Astrocyte (in vitro differentiated cells and primary cell): ENCODE measurements at regions not wholly inside any gene's neighbourhood (a gene's known extent, or its start where the extent isn't known, plus 50 kb on each side); places are given as distances from the start of the nearest gene placed in this dataset.

Source experiments
- CTCF ChIP-seq: IDR thresholded peaks from 2 replicates; pipeline ENCODE4 v1.5.1; 2011; ENCODE audit warnings: low read depth, mild to moderate bottlenecking, inconsistent platforms, low read length, moderate library complexity; ENCODE audit not compliant: insufficient read depth
- EZH2 ChIP-seq: IDR thresholded peaks from 2 replicates; pipeline ENCODE4 v1.6.1; 2012; ENCODE audit warnings: mild to moderate bottlenecking, low read length, inconsistent platforms; ENCODE audit not compliant: insufficient read depth

GRCh38 chr5:158616707-158617106 is 483.0 kb downstream of the EBF1 start:
- TF ChIP-seq CTCF: no peak
- TF ChIP-seq EZH2: no peak
